Kidney epithelial cell (primary cell): ENCODE measurements at regions not wholly inside any gene's neighbourhood (a gene's known extent, or its start where the extent isn't known, plus 50 kb on each side); places are given as distances from the start of the nearest gene placed in this dataset.

Experiments used
- DNase-seq: peaks from one replicate; pipeline ENCODE4 v3.0.0-alpha.2; 2010; ENCODE audit warnings: low read depth
- H3K27me3 ChIP-seq: 2 replicates; pipeline ENCODE4 v1.6.0; 2011; ENCODE audit warnings: low read length; ENCODE audit not compliant: control insufficient read depth, insufficient read depth
- H3K36me3 ChIP-seq: 2 replicates; pipeline ENCODE4 v1.5.1; 2011; ENCODE audit warnings: low read length; ENCODE audit not compliant: control insufficient read depth, insufficient read depth
- H3K4me3 ChIP-seq: 2 replicates; pipeline ENCODE4 v1.5.1; 2011; ENCODE audit warnings: low read depth, mild to moderate bottlenecking, control low read depth, low read length
- TF ChIP-seq, protein P1 (sequence below): IDR thresholded peaks from 2 replicates; pipeline ENCODE4 v1.5.1; 2011; ENCODE audit warnings: mild to moderate bottlenecking, moderate library complexity, low read length, control low read depth, inconsistent platforms; ENCODE audit not compliant: insufficient read depth, poor library complexity, severe bottlenecking

GRCh38 chr4:136463941-136464340, 1068.4 kb downstream of the PCDH18 start:
- DNase-seq, result no peak
- H3K27me3 ChIP-seq, result no peaks in the 10 kb centered on the region
- TF ChIP-seq, protein P1, sequence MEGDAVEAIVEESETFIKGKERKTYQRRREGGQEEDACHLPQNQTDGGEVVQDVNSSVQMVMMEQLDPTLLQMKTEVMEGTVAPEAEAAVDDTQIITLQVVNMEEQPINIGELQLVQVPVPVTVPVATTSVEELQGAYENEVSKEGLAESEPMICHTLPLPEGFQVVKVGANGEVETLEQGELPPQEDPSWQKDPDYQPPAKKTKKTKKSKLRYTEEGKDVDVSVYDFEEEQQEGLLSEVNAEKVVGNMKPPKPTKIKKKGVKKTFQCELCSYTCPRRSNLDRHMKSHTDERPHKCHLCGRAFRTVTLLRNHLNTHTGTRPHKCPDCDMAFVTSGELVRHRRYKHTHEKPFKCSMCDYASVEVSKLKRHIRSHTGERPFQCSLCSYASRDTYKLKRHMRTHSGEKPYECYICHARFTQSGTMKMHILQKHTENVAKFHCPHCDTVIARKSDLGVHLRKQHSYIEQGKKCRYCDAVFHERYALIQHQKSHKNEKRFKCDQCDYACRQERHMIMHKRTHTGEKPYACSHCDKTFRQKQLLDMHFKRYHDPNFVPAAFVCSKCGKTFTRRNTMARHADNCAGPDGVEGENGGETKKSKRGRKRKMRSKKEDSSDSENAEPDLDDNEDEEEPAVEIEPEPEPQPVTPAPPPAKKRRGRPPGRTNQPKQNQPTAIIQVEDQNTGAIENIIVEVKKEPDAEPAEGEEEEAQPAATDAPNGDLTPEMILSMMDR, result no peak
- H3K4me3 ChIP-seq, result no peak overlapping the region
- H3K36me3 ChIP-seq, result no peaks in the 10 kb centered on the region

GRCh38 chr4:136461533-136461932, 1070.8 kb downstream of the PCDH18 start:
- Histone ChIP-seq H3K27me3 (no peaks in the 10 kb centered on the region), H3K36me3 (no peaks in the 10 kb centered on the region), H3K4me3 (no peak overlapping the region)
- TF ChIP-seq, protein P1, result no peak
- no peak for DNase-seq

DNA sequence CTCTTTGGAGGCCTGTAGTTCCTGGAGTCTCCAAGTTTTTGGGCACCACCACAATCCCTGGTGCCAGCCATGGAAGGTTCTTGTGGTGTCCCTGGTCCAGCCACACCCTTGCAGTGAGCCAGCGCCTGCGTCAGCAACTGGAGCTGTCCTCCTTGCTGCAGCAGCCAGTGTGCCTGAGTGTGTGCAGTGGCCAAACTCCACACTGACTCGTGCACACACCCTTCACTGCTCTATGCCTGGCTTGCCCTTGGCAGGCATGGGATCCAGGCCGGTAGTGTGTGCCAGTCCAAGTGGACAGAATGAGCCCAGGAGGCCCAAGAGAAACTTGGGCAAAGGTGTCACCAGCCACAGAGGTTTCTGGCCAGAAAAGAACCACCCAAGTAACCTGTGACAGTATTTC, 1074.0 kb downstream of the PCDH18 start:
- Histone ChIP-seq H3K36me3 (no peaks in the 10 kb centered on the region), H3K27me3 (no peaks in the 10 kb centered on the region), H3K4me3 (no peak overlapping the region)
- TF ChIP-seq, protein P1, result no peak
- no peak for DNase-seq

- DNase-seq, result no peak
- Histone ChIP-seq H3K27me3 (no peaks in the 10 kb centered on the region), H3K36me3 (no peaks in the 10 kb centered on the region), H3K4me3 (no peak overlapping the region)
- TF ChIP-seq, protein P1, result no peak
Measured at GRCh38 chr4:136457577-136457976, 1074.7 kb downstream of the PCDH18 start.

- no peaks in the 10 kb centered on the region for H3K36me3 ChIP-seq
- no peaks in the 10 kb centered on the region for H3K27me3 ChIP-seq
- no peak overlapping the region for H3K4me3 ChIP-seq
- TF ChIP-seq, protein P1, result no peak
- no peak for DNase-seq
Measured at GRCh38 chr4:136457004-136457403, 1075.3 kb downstream of the PCDH18 start.

- Histone ChIP-seq H3K36me3 (no peaks in the 10 kb centered on the region), H3K4me3 (no peak overlapping the region), H3K27me3 (no peaks in the 10 kb centered on the region)
- no peak for DNase-seq
- TF ChIP-seq, protein P1, result no peak
Measured at GRCh38 chr4:136443006-136443405, 1089.3 kb downstream of the PCDH18 start.
